HT-29 (cell line): ENCODE measurements at regions not wholly inside any gene's neighbourhood (a gene's known extent, or its start where the extent isn't known, plus 50 kb on each side); places are given as distances from the start of the nearest gene placed in this dataset.

ENCODE experiments used
- DNase-seq: peaks from one replicate; pipeline ENCODE4 v3.0.0-alpha.2; 2015; ENCODE audit warnings: low spot score

GRCh38 chr14:84726471-84726870 lies 803.5 kb upstream of the FLRT2 start:
- DNase-seq, result no peak

DNA sequence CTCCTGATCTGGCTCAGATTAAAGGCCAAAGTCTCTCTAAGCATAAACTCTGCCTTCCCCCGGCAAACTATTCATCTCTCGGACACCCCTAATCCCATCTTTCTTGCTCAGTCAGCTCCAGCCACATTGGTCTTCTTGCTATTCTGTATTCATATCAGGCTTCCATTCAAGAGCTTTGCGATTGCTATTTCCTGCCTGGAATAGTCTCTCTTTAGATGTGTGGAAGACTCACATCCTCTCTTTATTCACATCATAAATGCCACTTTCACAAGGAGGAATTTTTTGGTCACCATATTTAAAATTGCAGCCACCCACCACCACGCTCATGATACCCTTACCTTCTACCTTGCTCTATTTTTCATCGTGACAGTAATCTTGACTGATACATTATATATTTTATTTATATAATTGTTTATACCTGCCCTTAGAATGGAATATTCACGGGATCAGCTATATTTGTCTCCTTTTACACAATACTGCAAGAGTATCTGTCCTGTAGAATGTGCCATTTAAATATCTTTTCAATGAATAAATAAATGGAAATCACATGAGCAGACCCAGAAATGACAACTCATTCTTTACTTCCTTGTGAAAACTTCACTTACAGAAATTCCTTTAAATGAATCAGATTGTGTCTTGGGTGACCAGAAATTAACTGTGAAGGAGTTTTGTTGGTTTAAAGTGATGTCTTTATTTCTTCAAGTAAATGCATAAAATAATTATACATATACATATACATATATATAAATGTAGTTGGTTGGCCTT lies 780.6 kb upstream of the FLRT2 start:
- DNase-seq, result no peak

- no peak for DNase-seq
Measured at GRCh38 chr14:84750284-84750683, 779.7 kb upstream of the FLRT2 start.

- DNase-seq, result no peak
Measured at GRCh38 chr14:84750763-84751554, 779.0 kb upstream of the FLRT2 start.

DNA sequence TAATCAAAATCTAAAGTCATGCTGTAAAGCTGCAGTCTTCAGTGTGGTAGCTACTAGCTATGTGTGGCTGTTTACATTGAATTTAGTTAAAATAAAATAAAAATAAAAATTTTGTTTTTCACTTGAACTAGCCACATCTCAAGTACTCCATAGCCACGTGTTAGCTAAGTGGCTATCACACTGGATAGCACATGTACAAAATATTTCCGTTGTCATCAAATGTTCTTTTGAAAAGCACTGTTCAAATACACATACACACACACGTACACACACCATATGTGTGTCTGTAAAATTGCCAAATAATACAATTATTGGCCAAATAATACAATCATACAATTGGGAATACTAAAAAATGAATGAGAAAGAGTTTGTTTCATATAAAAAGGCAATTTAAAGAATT lies 778.2 kb upstream of the FLRT2 start:
- no peak for DNase-seq

DNA sequence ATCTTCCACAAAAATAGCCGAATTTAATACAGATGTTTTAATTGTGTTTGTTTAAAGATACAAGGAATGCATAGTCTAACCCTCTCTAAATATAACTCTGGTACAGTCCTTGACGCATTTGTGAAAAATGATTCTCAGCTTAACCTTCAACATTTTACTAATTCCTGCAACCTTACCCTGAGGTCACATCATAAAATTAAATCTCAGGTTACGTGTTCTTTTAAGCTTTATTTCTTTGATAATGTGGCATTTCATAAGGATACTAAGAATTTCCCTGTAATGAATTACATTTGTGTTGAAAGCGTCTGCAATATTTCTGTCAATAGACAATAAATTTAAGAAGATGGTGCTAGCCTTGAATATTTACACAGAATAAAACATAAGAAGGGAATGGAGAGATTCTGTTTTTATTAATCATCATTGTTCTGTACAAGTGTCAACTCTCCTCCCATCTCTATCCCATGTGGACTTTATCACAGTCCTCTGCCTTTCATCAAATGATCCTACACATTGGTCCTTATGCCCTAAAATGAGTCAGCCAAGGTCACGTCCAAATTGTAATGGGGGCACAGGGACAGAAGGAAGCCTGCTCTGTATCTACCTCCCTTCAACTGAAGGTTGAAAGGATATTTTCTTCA lies 769.3 kb upstream of the FLRT2 start:
- no peak for DNase-seq

- no peak for DNase-seq
Measured at GRCh38 chr14:84767434-84767833, 762.5 kb upstream of the FLRT2 start.

DNA sequence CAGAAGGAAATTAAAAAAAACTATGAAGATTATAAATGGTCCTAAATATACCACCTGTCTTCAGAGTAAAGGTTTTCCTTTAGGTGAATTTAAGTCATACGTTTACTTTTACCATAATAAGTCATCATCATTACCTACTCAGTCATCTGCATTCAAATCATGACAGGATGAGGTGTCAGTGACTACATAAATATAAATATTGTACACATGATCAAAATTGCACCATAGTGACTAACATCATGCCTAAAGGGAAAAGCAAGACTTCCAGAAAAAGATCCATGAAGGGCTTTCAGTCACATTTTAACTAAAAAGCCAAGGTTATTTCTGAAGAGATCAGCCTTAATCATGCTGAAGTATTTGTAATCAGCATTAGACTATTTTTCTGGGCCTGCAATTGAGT lies 759.9 kb upstream of the FLRT2 start:
- no peak for DNase-seq

DNA sequence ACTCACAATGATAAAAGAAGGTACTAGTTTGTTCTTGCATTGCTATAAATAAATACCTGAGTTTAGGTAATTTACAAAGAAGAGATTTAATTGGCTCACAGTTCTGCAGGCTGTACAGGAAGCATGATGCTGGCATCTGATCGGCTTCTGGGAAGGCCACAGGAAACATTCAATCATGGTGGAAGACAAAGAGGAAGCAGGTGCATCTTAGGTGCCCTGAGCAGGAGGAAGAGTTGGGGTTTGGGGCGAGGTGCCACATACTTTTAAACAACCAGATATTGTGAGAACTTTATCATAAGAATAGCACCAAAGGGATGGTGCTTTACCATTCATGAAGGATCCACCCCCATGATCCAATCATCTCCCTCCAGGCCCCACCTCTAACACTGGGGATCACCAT lies 752.6 kb upstream of the FLRT2 start:
- no peak for DNase-seq

DNA sequence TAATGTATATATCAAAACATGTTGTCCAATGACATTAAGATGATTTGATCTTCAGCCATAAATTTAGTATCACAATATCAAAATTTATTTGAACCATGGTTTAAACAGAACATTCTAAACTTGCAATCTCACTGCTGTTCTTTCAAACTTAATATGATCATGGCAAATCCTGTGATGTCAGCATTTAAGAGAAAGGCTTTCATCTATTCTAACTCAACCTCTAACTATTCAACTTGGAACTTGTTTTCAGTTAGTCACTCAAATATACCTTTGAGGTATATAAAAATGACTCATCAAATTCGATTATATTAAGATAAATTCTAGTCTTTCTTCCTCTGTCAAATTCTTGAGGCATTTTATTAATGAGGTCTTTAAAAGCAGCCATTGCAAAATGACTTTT lies 747.0 kb upstream of the FLRT2 start:
- DNase-seq, result no peak

- DNase-seq, result no peak
Measured at GRCh38 chr14:84783511-84783910, 746.4 kb upstream of the FLRT2 start.

GRCh38 chr14:84785996-84786395 lies 743.9 kb upstream of the FLRT2 start:
- DNase-seq, result no peak

- no peak for DNase-seq
Measured at GRCh38 chr14:84789012-84789411, 740.9 kb upstream of the FLRT2 start.

GRCh38 chr14:84792722-84793410 lies 737.1 kb upstream of the FLRT2 start:
- DNase-seq, result no peak

DNA sequence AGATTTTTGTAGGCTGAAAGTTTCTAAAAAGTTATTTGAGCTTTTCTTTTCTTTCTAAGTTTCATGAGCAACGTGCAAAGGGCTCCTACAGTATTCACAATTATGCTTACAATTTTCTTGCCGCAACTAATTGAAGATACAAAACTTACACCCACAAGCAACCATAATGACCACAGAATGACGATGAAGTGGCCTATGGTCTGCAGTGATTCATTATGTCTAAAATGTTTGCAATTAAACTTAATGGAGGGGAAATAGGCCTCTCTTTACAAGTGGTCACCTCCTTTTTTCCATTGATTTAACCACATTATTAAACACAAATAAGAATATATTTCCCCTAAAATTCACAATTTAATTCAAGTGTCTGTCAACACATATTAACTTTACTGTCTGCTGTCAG lies 732.6 kb upstream of the FLRT2 start:
- DNase-seq, result no peak

DNA sequence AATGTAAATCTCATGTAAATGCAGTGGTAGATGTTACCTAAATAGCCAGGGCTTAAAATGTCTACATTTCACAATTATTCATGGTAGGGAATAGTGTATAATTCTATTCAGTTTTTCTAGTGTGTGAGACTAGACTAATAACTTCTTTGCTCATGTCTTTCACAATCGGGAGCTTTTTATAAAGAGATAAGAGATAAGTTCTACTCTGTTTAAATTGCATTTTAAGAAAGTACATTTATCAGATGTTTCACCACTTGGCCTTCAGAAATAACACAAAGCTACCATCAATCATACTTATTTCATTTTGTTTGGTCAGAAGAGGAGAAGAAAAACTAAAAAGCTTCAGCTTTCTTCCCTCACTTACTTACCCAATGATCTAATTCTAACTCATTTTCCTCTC lies 725.5 kb upstream of the FLRT2 start:
- DNase-seq, result no peak

- DNase-seq, result no peak
Measured at GRCh38 chr14:84804895-84805294, 725.0 kb upstream of the FLRT2 start.

DNA sequence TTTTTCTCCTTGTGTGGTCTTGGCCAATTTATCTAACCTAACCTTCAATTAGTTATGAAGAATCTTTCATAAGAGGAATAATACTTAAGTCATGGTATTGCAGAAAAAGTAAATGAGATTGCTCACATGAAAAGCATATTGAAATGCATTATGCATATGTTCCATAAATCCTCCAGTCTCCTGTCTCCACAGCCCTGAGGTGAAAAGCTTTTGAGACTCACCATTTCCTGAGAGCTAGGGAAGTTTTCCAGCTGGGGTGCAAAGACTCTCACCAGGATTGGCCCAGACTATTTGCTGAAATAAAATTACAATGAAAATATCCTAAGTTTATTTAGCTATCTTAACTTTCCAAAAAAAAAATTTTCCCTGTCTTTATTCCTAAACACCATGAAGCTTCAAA lies 723.8 kb upstream of the FLRT2 start:
- DNase-seq, result no peak

- DNase-seq, result no peak
Measured at GRCh38 chr14:84806622-84807021, 723.3 kb upstream of the FLRT2 start.

- no peak for DNase-seq
Measured at GRCh38 chr14:84807673-84808072, 722.3 kb upstream of the FLRT2 start.

GRCh38 chr14:84809158-84809557 lies 720.8 kb upstream of the FLRT2 start:
- DNase-seq, result no peak

DNA sequence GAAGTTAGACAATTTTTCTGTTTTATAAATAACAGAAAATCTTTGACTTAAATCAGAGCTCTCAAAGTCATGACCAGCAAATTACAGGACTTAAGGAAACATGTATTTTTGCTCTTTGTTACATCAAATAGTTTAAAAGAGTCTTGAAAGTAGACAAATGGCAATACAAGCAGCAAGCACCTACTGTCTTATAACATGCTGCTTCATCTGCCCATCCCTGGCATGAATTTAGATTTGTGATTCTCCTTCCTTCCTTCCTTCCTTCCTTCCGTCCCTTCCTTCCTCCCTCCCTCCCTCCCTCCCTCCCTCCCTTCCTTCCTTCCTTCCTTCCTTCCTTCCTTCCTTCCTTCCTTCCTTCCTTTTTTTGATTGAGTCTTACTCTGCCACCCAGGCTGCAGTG lies 715.6 kb upstream of the FLRT2 start:
- DNase-seq, result no peak
